ENCODE measurements at regions not wholly inside any gene's neighbourhood (a gene's known extent, or its start where the extent isn't known, plus 50 kb on each side); places are given as distances from the start of the nearest gene placed in this dataset.

DNA sequence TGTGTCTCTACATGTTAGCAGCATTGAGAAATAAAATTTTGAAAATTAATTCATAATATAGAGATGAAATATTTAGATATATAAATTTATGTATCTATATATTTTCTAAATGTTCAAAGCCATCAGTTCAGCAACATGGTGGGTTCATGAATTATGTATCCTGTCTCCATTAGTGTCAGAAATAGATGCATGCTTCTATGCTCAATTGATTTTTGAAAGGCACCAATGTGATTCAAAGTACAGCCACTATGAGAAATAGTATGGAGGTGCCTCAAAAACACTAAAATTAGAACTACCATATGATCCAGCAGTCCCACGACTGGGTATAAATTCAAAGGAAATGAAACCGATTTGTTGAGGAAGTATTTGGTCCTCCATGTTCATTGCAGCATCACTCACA lies 128.6 kb upstream of the SYN3 start:
- Histone ChIP-seq H3K9ac (ENCODE audit: insufficient read depth, low read depth, low read length) (no peak overlapping the region), H3K27me3 (ENCODE audit: control insufficient read depth in 1 of 2, insufficient read depth in 2 of 2, low read length in 2 of 2) (no peaks in the 10 kb centered on the region), H4K20me1 (ENCODE audit: insufficient read depth, low read length) (no peaks in the 10 kb centered on the region), H3K4me1 (ENCODE audit: insufficient read depth, low read length) (no peaks in the 10 kb centered on the region), H2AFZ (ENCODE audit: low read length) (no peak overlapping the region), H3K27ac (ENCODE audit: extremely low read length, insufficient read depth, low read length) (no peak overlapping the region), H3K4me3 (replicated peaks in 1 of 3; ENCODE audit: insufficient read depth in 1 of 3, low read depth in 2 of 3, low read length in 3 of 3) (no peak overlapping the region), H3K79me2 (ENCODE audit: insufficient read depth, low read length) (no peaks in the 10 kb centered on the region), H3K4me2 (ENCODE audit: low read depth, low read length) (no peak overlapping the region), H3K9me3 (ENCODE audit: low read length) (no peaks in the 10 kb centered on the region), H3K36me3 (replicated peaks in 1 of 2; ENCODE audit: control insufficient read depth in 1 of 2, insufficient read depth in 2 of 2, low read length in 2 of 2) (no peaks in the 10 kb centered on the region)
- DNase-seq (ENCODE audit: low spot score) (no peak), ATAC-seq (no peak), FAIRE-seq (no peak)
- BruUV-seq (replicated peaks) = no TSS peak
- 18% methylated on average over 2 of the region's 2 CpGs for WGBS (ENCODE audit: low lambda C conversion rate)
- in situ Hi-C loops (cut with HindIII; ENCODE audit: extremely low pct_ligation_motif_present, low pct_unique_long_range_greater_than_20kb) = no loop called here
- CTCF ChIA-PET (ENCODE audit: low intra/inter-chr PET ratio, low total read pairs) = no interaction called here
- POLR2A ChIA-PET = no interaction called here
- no peak for TF ChIP-seq HMG20A (CRISPR knock-in tag; IDR thresholded peaks at IDR 0.05; ENCODE audit: borderline replicate concordance)
- intact Hi-C loops (cut with micrococcal nuclease; ENCODE audit: unreplicated experiment) = no loop called here

DNA sequence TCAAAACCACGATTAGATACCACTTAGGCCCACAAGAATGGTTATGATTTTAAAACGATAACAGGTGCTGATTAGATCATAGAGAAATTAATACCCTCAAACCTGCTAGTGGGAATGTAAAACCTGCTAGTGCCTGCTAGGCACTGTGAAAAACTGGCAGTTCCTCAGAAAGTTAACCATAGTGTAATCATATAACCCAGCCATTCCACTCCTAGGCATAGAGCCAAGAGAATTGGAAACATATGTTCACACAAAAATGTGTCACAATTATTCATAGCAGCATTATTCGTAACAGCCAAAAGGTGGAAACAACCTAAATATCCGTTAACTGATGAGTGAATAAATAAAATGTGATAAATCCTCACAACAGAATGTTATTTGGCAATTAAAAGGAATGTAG lies 122.2 kb upstream of the SYN3 start:
- in situ Hi-C loops (cut with HindIII; ENCODE audit: extremely low pct_ligation_motif_present, low pct_unique_long_range_greater_than_20kb) (no loop called here), intact Hi-C loops (cut with micrococcal nuclease; ENCODE audit: unreplicated experiment) (no loop called here)
- Histone ChIP-seq H3K36me3 (replicated peaks in 1 of 2; ENCODE audit: control insufficient read depth in 1 of 2, insufficient read depth in 2 of 2, low read length in 2 of 2) (no peaks in the 10 kb centered on the region), H3K79me2 (ENCODE audit: insufficient read depth, low read length) (no peaks in the 10 kb centered on the region), H3K4me2 (ENCODE audit: low read depth, low read length) (no peak overlapping the region), H3K9ac (ENCODE audit: insufficient read depth, low read depth, low read length) (no peak overlapping the region), H3K9me3 (ENCODE audit: low read length) (no peaks in the 10 kb centered on the region), H3K27ac (ENCODE audit: extremely low read length, insufficient read depth, low read length) (no peak overlapping the region), H2AFZ (ENCODE audit: low read length) (no peak overlapping the region), H4K20me1 (ENCODE audit: insufficient read depth, low read length) (no peaks in the 10 kb centered on the region), H3K4me3 (replicated peaks in 1 of 3; ENCODE audit: insufficient read depth in 1 of 3, low read depth in 2 of 3, low read length in 3 of 3) (no peak overlapping the region), H3K27me3 (ENCODE audit: control insufficient read depth in 1 of 2, insufficient read depth in 2 of 2, low read length in 2 of 2) (no peaks in the 10 kb centered on the region; a peak in 3 of 5 replicates), H3K4me1 (ENCODE audit: insufficient read depth, low read length) (no peaks in the 10 kb centered on the region)
- FAIRE-seq (no peak), DNase-seq (ENCODE audit: low spot score) (no peak), ATAC-seq (no peak)
- CTCF ChIA-PET (ENCODE audit: low intra/inter-chr PET ratio, low total read pairs) = no interaction called here
- WGBS (ENCODE audit: low lambda C conversion rate) = 0% methylated on average over 4 of the region's 4 CpGs
- BruUV-seq (replicated peaks) = no TSS peak
- POLR2A ChIA-PET = no interaction called here
- no peak for TF ChIP-seq ATF7-NPFF (CRISPR knock-in tag; IDR thresholded peaks at IDR 0.05; ENCODE audit: low read depth)
- TF ChIP-seq ZFX (CRISPR knock-in tag; IDR thresholded peaks at IDR 0.05; ENCODE audit: low read depth) = no peak
- no peak for TF ChIP-seq CC2D1A (CRISPR knock-in tag; IDR thresholded peaks at IDR 0.05)
- TF ChIP-seq NKX3-1 (CRISPR knock-in tag; IDR thresholded peaks at IDR 0.05) = no peak
- no peak for TF ChIP-seq GPN1 (CRISPR knock-in tag; IDR thresholded peaks at IDR 0.05; ENCODE audit: borderline replicate concordance)
- TF ChIP-seq GZF1 (CRISPR knock-in tag; IDR thresholded peaks at IDR 0.05) = no peak
- TF ChIP-seq RFX5 (IDR thresholded peaks at IDR 0.05; ENCODE audit: low read depth, low read length) = no peak
- TF ChIP-seq HDAC1 (CRISPR knock-in tag; IDR thresholded peaks at IDR 0.05) = no peak
- TF ChIP-seq NCOR1 (IDR thresholded peaks at IDR 0.05; ENCODE audit: borderline replicate concordance, low read length) = no peak
- no peak for TF ChIP-seq ZNF367 (CRISPR knock-in tag; IDR thresholded peaks at IDR 0.05; ENCODE audit: borderline replicate concordance)
- TF ChIP-seq ZNF331 (CRISPR knock-in tag; IDR thresholded peaks at IDR 0.05) = no peak
- no peak for TF ChIP-seq ZNF441 (CRISPR knock-in tag; IDR thresholded peaks at IDR 0.05; ENCODE audit: borderline replicate concordance)
- TF ChIP-seq, protein P1, sequence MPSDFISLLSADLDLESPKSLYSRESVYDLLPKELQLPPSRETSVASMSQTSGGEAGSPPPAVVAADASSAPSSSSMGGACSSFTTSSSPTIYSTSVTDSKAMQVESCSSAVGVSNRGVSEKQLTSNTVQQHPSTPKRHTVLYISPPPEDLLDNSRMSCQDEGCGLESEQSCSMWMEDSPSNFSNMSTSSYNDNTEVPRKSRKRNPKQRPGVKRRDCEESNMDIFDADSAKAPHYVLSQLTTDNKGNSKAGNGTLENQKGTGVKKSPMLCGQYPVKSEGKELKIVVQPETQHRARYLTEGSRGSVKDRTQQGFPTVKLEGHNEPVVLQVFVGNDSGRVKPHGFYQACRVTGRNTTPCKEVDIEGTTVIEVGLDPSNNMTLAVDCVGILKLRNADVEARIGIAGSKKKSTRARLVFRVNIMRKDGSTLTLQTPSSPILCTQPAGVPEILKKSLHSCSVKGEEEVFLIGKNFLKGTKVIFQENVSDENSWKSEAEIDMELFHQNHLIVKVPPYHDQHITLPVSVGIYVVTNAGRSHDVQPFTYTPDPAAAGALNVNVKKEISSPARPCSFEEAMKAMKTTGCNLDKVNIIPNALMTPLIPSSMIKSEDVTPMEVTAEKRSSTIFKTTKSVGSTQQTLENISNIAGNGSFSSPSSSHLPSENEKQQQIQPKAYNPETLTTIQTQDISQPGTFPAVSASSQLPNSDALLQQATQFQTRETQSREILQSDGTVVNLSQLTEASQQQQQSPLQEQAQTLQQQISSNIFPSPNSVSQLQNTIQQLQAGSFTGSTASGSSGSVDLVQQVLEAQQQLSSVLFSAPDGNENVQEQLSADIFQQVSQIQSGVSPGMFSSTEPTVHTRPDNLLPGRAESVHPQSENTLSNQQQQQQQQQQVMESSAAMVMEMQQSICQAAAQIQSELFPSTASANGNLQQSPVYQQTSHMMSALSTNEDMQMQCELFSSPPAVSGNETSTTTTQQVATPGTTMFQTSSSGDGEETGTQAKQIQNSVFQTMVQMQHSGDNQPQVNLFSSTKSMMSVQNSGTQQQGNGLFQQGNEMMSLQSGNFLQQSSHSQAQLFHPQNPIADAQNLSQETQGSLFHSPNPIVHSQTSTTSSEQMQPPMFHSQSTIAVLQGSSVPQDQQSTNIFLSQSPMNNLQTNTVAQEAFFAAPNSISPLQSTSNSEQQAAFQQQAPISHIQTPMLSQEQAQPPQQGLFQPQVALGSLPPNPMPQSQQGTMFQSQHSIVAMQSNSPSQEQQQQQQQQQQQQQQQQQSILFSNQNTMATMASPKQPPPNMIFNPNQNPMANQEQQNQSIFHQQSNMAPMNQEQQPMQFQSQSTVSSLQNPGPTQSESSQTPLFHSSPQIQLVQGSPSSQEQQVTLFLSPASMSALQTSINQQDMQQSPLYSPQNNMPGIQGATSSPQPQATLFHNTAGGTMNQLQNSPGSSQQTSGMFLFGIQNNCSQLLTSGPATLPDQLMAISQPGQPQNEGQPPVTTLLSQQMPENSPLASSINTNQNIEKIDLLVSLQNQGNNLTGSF (CRISPR knock-in tag; IDR thresholded peaks at IDR 0.05) = no peak

Measured in HepG2 (cell line).